ENCODE measurements at regions not wholly inside any gene's neighbourhood (a gene's known extent, or its start where the extent isn't known, plus 50 kb on each side); places are given as distances from the start of the nearest gene placed in this dataset.

DNA sequence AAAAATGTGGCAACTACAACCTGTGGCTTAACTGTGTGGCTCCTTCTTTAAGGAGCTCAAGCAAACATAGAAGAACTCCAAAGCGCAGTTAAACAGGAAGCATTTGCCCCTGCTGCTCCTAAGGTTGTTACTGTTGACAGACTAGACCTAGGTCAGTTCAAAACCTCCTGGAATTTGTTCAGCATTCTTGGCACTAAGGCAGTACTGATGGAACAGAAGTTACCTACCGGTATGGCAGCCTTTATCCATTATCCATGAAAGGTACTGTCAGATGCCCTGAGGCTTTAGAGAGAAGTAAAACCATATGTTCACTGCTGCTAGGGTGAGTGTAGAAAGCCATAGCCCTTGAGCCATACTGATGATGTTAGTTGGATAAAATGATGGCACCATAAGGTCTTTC, 916.5 kb upstream of the FAT3 start:
- Histone ChIP-seq H3K4me2 (ENCODE audit: insufficient read depth, low read length) (no peak overlapping the region), H3K9me3 (replicated peaks; ENCODE audit: control insufficient read depth, insufficient read depth, low read length) (peaks cover 3% of the 10 kb centered on the region), H3K79me2 (ENCODE audit: control insufficient read depth, insufficient read depth, low read length) (no peaks in the 10 kb centered on the region), H4K20me1 (replicated peaks; ENCODE audit: control insufficient read depth, extremely low read depth, insufficient read depth, low read length) (no peaks in the 10 kb centered on the region), H3K9me1 (replicated peaks; ENCODE audit: control insufficient read depth, extremely low read depth, insufficient read depth, low read length) (no peaks in the 10 kb centered on the region), H3K36me3 (ENCODE audit: control insufficient read depth in 2 of 2, extremely low read depth in 1 of 2, insufficient read depth in 2 of 2, low read length in 2 of 2) (no peaks in the 10 kb centered on the region), H3K27ac (ENCODE audit: insufficient read depth, low read depth, low read length) (no peak overlapping the region), H2AFZ (ENCODE audit: low read depth, low read length) (no peak overlapping the region), H3K9ac (replicated peaks; ENCODE audit: extremely low read depth, insufficient read depth, low read length) (no peak overlapping the region), H3K27me3 (ENCODE audit: control insufficient read depth in 2 of 2, insufficient read depth in 2 of 2, low read length in 2 of 2) (no peaks in the 10 kb centered on the region), H3K4me1 (ENCODE audit: control insufficient read depth, extremely low read depth, insufficient read depth, low read length) (no peaks in the 10 kb centered on the region), H3K4me3 (replicated peaks in 1 of 3; ENCODE audit: insufficient read depth in 1 of 3, low read depth in 1 of 3, low read length in 3 of 3) (no peak overlapping the region)
- dilution Hi-C loops (cut with MboI; ENCODE audit: extremely low pct_ligation_motif_present, low sequenced_read_pairs) (no loop called here), intact Hi-C loops (cut with micrococcal nuclease) (no loop called here)
- DNase-seq (ENCODE audit: low read depth, low spot score): no peak
- POLR2A ChIA-PET: no interaction called here
- FAIRE-seq: no peak
- CTCF ChIA-PET: no interaction called here
- TF ChIP-seq EZH2 (IDR thresholded peaks at IDR 0.05; ENCODE audit: borderline replicate concordance, low read depth, low read length, severe bottlenecking) (no peak), GATA2 (IDR thresholded peaks at IDR 0.05; ENCODE audit: insufficient read depth, insufficient read length, low read depth, low read length) (no peak), FOS (IDR thresholded peaks at IDR 0.05; ENCODE audit: borderline replicate concordance, insufficient read depth, low read length) (no peak), MYC (IDR thresholded peaks at IDR 0.05; ENCODE audit: low read depth, low read length) (no peak), POLR2AphosphoS5 (IDR thresholded peaks at IDR 0.05; ENCODE audit: insufficient read depth, low read depth, low read length) (no peak), JUN (IDR thresholded peaks at IDR 0.05; ENCODE audit: borderline replicate concordance, insufficient read depth, insufficient read length, low read depth) (no peak), POLR2A (IDR thresholded peaks at IDR 0.05; ENCODE audit: low read depth, low read length) (no peak)
- TF ChIP-seq, protein P1, sequence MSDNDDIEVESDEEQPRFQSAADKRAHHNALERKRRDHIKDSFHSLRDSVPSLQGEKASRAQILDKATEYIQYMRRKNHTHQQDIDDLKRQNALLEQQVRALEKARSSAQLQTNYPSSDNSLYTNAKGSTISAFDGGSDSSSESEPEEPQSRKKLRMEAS (IDR thresholded peaks at IDR 0.05; ENCODE audit: insufficient read depth, insufficient read length): no peak
- TF ChIP-seq, protein P2, sequence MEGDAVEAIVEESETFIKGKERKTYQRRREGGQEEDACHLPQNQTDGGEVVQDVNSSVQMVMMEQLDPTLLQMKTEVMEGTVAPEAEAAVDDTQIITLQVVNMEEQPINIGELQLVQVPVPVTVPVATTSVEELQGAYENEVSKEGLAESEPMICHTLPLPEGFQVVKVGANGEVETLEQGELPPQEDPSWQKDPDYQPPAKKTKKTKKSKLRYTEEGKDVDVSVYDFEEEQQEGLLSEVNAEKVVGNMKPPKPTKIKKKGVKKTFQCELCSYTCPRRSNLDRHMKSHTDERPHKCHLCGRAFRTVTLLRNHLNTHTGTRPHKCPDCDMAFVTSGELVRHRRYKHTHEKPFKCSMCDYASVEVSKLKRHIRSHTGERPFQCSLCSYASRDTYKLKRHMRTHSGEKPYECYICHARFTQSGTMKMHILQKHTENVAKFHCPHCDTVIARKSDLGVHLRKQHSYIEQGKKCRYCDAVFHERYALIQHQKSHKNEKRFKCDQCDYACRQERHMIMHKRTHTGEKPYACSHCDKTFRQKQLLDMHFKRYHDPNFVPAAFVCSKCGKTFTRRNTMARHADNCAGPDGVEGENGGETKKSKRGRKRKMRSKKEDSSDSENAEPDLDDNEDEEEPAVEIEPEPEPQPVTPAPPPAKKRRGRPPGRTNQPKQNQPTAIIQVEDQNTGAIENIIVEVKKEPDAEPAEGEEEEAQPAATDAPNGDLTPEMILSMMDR (IDR thresholded peaks at IDR 0.05; ENCODE audit: extremely low read depth in 1 of 2, insufficient read depth in 1 of 2, low read depth in 1 of 2, low read length in 2 of 2): no peak
- no TSS peak for BruUV-seq (replicated peaks)

Measured in endothelial cell of umbilical vein (primary cell).